H1 (cell line): ENCODE measurements at regions not wholly inside any gene's neighbourhood (a gene's known extent, or its start where the extent isn't known, plus 50 kb on each side); places are given as distances from the start of the nearest gene placed in this dataset.

Experiments
- CHD1 ChIP-seq: IDR thresholded peaks from 2 replicates; pipeline ENCODE4 v1.6.1; 2012; ENCODE audit warnings: low read depth, low read length, improper control_type of control experiment
- CHD2 ChIP-seq: IDR thresholded peaks from 2 replicates; pipeline ENCODE4 v1.6.1; 2012; ENCODE audit warnings: low read length, improper control_type of control experiment
- CHD7 ChIP-seq: fragments of 300-600 bp; sonication (generic); IDR thresholded peaks from 2 replicates; pipeline ENCODE4 v1.7.1; 2012; ENCODE audit warnings: low read length, moderate library complexity, mild to moderate bottlenecking, inconsistent platforms; ENCODE audit not compliant: insufficient replicate concordance
- FOSL1 ChIP-seq: IDR thresholded peaks from 2 replicates; pipeline ENCODE4 v1.6.1; 2011; ENCODE audit warnings: mild to moderate bottlenecking, low read depth, low read length, moderate library complexity; ENCODE audit not compliant: insufficient read depth
- JUND ChIP-seq: IDR thresholded peaks from 2 replicates; pipeline ENCODE4 v1.6.1; 2011; ENCODE audit warnings: mild to moderate bottlenecking, improper control_type of control experiment, low read length
- KDM1A ChIP-seq: fragments of 200-600, 300-600 bp; sonication (generic); IDR thresholded peaks from 2 replicates; pipeline ENCODE4 v1.7.1; 2016; ENCODE audit warnings: mild to moderate bottlenecking, low read length, borderline replicate concordance
- KDM5A ChIP-seq: fragments of 200-600 bp; IDR thresholded peaks from 2 replicates; pipeline ENCODE4 v1.7.1; 2012; ENCODE audit warnings: mild to moderate bottlenecking, low read length, inconsistent platforms, mixed read lengths
- NRF1 ChIP-seq: IDR thresholded peaks from 2 replicates; pipeline ENCODE4 v1.6.1; 2011; ENCODE audit warnings: mild to moderate bottlenecking, low read depth, low read length, improper control_type of control experiment
- SIX5 ChIP-seq: IDR thresholded peaks from 2 replicates; pipeline ENCODE4 v1.6.1; 2011; ENCODE audit warnings: mild to moderate bottlenecking, low read depth, low read length
- TF ChIP-seq, protein P1 (sequence below): IDR thresholded peaks from 2 replicates; pipeline ENCODE4 v1.6.1; 2012; ENCODE audit warnings: low read length, inconsistent platforms
- TF ChIP-seq, protein P2 (sequence below): IDR thresholded peaks from 2 replicates; pipeline ENCODE4 v1.6.1; 2011; ENCODE audit warnings: low read depth, mild to moderate bottlenecking, low read length; ENCODE audit not compliant: insufficient read depth

DNA sequence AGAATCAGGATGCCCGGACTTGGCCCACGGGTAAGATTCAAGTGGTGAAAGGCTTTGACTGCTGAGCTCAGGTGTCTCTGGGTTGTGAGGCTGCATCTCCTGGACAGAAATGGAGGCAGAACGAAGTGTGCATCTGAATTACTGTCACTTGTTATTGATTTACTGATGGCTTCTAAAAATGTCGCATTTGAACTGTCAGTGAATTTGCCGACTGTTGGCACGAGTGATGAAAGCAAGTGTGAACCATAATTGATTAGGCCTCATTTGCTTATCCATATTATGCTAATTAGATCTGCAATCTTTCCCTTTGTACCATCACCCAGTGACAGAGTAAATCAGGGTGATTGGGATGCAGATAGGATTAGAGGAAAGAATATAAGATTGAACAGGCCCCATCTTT is 252.4 kb downstream of the NUF2 start (continued):
- TF ChIP-seq CHD7, result no peak
- no peak for TF ChIP-seq FOSL1
- no peak for TF ChIP-seq KDM1A
- TF ChIP-seq SIX5, result no peak
- no peak for TF ChIP-seq JUND
- TF ChIP-seq NRF1, result no peak
- no peak for TF ChIP-seq KDM5A
- no peak for TF ChIP-seq CHD1
- TF ChIP-seq, protein P1, sequence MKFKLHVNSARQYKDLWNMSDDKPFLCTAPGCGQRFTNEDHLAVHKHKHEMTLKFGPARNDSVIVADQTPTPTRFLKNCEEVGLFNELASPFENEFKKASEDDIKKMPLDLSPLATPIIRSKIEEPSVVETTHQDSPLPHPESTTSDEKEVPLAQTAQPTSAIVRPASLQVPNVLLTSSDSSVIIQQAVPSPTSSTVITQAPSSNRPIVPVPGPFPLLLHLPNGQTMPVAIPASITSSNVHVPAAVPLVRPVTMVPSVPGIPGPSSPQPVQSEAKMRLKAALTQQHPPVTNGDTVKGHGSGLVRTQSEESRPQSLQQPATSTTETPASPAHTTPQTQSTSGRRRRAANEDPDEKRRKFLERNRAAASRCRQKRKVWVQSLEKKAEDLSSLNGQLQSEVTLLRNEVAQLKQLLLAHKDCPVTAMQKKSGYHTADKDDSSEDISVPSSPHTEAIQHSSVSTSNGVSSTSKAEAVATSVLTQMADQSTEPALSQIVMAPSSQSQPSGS, result no peak
- TF ChIP-seq, protein P2, sequence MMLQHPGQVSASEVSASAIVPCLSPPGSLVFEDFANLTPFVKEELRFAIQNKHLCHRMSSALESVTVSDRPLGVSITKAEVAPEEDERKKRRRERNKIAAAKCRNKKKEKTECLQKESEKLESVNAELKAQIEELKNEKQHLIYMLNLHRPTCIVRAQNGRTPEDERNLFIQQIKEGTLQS, result no peak
- no peak for TF ChIP-seq CHD2
